ENCODE measurements at regions not wholly inside any gene's neighbourhood (a gene's known extent, or its start where the extent isn't known, plus 50 kb on each side); places are given as distances from the start of the nearest gene placed in this dataset.
"Not testable (repeated sequence)": the region's sequence is repeated elsewhere in the genome, so short reads cannot be mapped to it uniquely, and the experiment has no call there.

GRCh38 chr17:16888413-16889087 is 83.4 kb downstream of the TNFRSF13B start:
- no peak for DNase-seq (ENCODE audit: low read depth in 2 of 2)

DNA sequence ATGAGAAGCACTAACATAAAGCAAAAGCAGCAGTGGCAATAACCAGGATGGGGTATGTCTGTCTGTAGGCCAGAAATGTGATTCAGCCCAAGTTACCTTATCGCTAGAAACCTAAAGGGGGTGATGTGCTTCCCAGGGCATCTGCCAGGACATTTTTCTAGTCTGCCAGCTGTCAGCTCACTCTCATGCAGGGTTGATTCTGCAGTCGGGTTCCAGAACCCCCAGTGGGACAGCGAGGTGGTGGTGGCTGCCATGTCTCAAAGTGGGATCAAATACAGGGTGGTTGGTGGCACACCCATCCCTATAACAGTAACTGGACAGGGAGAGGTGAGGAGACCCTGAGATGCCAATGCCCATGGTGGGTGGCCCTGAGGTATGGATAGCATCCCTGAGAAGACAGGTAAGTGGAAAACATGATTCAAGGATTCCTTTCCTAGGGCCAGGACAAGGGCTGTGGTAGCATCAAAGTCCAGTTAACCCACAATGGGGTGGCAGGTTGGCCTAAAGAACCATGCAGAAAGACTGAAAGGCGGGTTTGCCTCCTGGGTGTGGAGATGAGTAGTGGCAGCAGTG is 84.3 kb downstream of the TNFRSF13B start:
- no peak for DNase-seq (ENCODE audit: low read depth in 2 of 2)

GRCh38 chr17:16886655-16887322 is 85.1 kb downstream of the TNFRSF13B start:
- no peak for DNase-seq (ENCODE audit: low read depth in 2 of 2)

DNA sequence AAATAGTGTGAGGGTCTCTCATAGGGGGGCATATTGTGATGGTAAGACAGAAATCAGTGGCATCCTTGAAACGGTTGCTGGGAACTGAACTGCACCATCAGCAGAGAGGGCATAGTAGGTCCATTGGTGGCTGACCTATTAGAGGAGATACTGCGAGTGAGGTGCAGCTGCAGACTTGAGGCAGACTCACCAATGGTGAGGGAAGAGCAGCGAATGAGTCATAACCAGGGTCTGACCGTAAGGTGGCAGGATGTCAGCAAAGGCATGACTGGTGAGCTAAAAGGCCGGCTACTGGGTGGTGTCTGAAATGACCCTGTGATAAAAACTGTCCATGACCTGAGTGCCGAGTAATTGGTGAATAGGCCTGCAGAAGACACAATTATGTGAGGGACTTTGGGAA is 86.7 kb downstream of the TNFRSF13B start:
- DNase-seq (ENCODE audit: low read depth in 2 of 2): not testable (repeated sequence)

- DNase-seq (ENCODE audit: low read depth in 2 of 2): not testable (repeated sequence)
Measured at GRCh38 chr17:16882926-16883265, 89.0 kb downstream of the TNFRSF13B start.

GRCh38 chr17:16882243-16882925 is 89.5 kb downstream of the TNFRSF13B start:
- DNase-seq (ENCODE audit: low read depth in 2 of 2): no peak

- DNase-seq (ENCODE audit: low read depth in 2 of 2): no peak
Measured at GRCh38 chr17:16881239-16881924, 90.5 kb downstream of the TNFRSF13B start.

- DNase-seq (ENCODE audit: low read depth in 2 of 2): no peak
Measured at GRCh38 chr17:16880843-16881230, 91.1 kb downstream of the TNFRSF13B start.

DNA sequence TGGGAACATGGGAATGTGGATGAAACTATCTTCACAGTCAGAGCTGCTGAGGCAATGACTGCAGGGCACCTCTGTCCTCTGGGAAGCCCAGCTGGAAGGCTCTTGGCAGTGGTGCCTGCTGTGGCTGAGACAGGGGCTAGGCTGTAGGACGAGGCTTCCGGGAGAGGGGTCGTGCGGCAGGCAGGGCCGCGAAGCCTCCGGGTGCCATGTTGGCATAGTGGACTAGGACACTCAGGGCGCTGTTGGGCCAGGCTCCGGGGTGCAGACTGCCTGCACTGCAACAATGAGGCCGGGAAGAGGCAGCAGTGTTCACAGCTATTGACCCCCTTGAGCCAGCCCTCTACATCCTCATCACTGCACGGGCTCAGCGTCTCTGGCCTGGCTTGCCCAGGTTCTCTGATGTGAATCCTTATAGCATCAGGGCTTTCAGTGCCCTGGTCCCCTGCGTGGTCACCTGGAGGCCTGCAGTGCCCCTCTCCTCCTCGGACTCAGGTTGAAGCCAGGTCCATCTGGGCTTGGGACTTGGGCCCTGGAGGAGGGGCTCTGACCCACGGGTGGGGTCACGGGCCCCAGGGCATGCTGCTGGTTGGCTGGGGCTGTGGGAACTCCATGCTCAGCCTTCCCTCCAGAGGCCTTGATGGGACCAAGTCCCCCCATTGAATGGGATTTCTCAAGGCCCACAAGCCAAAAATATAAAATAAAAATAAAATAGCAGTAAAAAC is 91.6 kb downstream of the TNFRSF13B start:
- no peak for DNase-seq (ENCODE audit: low read depth in 2 of 2)

DNA sequence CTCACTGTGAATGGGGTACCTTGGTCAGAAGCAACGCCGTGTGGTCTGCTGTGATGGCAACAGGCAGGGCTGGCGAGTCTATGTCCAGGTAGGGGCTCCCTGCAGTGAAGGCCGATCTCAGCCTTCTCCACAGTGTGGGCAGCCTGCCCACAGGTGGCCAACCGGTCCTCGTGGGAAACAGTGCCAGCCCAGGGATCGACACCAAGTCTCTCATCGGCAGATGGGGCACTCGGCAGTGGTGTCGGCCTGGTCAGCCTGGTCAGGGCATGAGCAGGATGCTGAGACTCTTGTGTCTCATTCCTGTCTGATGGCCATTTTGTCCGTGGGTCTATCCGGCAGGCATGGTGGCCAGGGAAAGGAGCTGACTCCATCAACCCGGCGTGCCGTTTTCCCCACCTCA is 92.2 kb downstream of the TNFRSF13B start:
- DNase-seq (ENCODE audit: low read depth in 2 of 2): no peak

- DNase-seq (ENCODE audit: low read depth in 2 of 2): no peak
Measured at GRCh38 chr17:16878606-16879005, 93.3 kb downstream of the TNFRSF13B start.

- no peak for DNase-seq (ENCODE audit: low read depth in 2 of 2)
Measured at GRCh38 chr17:16878084-16878483, 93.8 kb downstream of the TNFRSF13B start.

- no peak for DNase-seq (ENCODE audit: low read depth in 2 of 2)
Measured at GRCh38 chr17:16877099-16877498, 94.8 kb downstream of the TNFRSF13B start.

DNA sequence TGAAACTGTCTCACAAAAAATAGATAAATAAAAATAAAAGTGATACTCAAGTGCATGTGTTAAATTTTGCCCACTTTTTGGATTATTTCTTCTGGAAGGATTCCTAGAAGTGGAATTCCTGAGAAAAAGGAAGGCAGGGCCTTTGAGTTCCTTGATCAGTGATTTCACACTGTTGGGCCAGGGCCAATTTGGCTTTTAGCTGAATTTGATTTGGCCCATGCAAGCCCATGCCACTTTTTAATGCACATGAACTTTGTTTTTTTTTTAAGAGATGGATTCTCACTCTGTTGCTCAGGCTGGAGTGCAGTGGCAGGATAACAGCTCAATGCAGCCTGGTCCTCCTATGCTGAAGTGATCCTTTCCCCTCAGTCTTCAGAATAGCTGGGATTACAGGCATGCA is 96.3 kb downstream of the TNFRSF13B start:
- no peak for DNase-seq (ENCODE audit: low read depth in 2 of 2)

GRCh38 chr17:16874216-16874615 is 97.7 kb downstream of the TNFRSF13B start:
- not testable (repeated sequence) for DNase-seq (ENCODE audit: low read depth in 2 of 2)

- peak in 1 of 2 experiments; percentile 32 for DNase-seq (ENCODE audit: low read depth in 2 of 2)
Measured at GRCh38 chr17:16873174-16874035, 98.5 kb downstream of the TNFRSF13B start.

DNA sequence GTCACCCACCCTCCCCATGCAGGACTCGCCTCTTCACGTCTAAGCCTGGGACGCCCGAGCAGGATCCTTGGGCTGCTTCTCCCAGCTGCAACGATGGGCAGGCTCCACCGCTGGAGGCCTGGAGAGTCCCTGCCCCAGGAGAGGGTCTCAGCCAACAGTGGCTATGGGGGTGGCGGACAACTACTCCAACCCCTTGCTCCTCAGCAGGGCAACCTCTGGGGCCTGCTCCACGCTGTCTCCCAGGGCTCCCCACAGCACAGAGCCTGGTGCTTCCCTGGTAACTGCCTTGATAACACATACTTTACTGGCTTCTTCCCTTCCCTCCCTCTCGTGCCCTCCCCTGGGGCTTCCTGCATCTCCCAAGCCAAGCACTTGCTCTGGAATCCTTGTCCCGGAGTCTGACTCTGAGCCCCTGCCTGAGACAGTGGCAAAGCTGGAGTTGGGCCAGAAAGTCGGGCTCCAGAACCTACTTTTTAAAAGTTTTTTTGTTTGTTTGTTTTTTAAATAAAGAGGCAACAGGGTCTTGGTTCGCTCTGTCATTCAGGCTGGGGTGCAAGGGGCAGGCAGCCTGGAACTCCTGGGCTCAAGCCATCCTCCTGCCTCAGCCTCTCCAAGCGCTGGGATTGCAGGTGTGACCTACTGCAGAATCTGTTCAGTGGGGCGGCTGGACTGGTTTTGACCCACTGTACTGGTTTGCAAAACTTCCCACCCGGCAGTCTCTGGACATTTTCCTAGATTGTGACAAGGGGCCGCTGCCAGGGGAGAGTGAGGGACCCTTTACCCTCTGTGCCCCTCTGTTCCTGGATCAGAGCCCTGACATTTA is 99.4 kb downstream of the TNFRSF13B start:
- DNase-seq (ENCODE audit: low read depth in 2 of 2): no peak

DNA sequence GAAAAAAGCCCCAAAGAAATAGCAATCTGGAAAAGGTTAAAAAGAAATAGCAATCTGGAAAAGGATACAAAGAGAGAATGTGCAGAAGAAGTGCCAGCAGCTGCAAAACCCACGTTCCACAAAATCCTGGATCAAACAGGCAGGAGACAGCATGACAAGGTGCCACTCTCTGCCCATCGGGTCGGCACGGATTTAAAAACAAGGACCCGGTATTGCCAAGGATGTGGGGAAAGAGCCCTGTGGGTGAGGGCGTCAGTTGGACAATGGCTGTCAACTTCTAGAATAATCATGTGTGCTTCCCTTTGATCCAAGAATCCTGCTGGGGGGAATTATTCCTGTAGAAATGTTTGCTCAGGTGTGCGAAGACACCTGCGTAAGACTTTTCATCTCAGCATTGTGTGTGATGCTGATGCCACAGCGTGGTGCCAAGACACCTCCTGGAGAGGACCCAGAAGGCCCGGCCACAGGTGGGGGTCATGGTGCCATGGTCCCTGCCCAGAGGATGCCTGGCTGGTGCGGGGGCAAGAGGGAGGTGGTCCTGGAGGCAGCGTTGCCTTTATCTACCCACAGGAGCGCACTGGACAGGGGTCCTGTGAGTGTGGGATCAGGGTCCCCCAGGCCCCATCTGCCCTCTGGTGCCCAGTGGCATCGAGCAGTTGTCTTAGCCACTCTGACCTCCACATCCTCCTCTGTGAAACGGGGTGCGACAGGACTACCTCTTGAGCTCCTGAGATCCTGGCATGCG is 100.3 kb downstream of the TNFRSF13B start:
- DNase-seq (ENCODE audit: low read depth in 2 of 2): not testable (repeated sequence)
